HEK293 (cell line): ENCODE measurements at regions not wholly inside any gene's neighbourhood (a gene's known extent, or its start where the extent isn't known, plus 50 kb on each side); places are given as distances from the start of the nearest gene placed in this dataset.

Source experiments
- CTCF ChIA-PET: fragments of 350-600 bp; formaldehyde crosslinking; extraction: SDS; loops from one replicate; lab custom pipeline; 2021; ENCODE audit warnings: antibody characterized with exemption; lab: Yijun Ruan, JAX
- POLR2A ChIA-PET: fragments of 300-600 bp; formaldehyde crosslinking; extraction: SDS; loops from one replicate; lab custom pipeline; 2020; ENCODE audit warnings: antibody characterized with exemption, inconsistent platforms; lab: Yijun Ruan, JAX
- H3K27ac ChIP-seq: fragments of 200-500 bp; sonication (Bioruptor generic); 2 replicates; pipeline ENCODE4 v1.5.1; 2014; ENCODE audit warnings: low read depth, low read length, control low read depth, inconsistent platforms; ENCODE audit errors: extremely low read depth
- H3K36me3 ChIP-seq, 2 experiments: fragments of 200-500 bp in 1 of 2; sonication (Bioruptor generic) in 1 of 2; 1 replicate in 1 of 2; 2 replicates in 1 of 2; pipeline ENCODE4 v1.5.1; 2014 to 2017; ENCODE audit warnings: inconsistent platforms in 2 of 2, low read length in 2 of 2; ENCODE audit not compliant: control insufficient read depth in 2 of 2, insufficient read depth in 1 of 2
- H3K4me1 ChIP-seq: fragments of 200-500 bp; sonication (Bioruptor generic); 2 replicates; pipeline ENCODE4 v1.5.1; 2014; ENCODE audit warnings: mild to moderate bottlenecking, low read length, inconsistent platforms; ENCODE audit not compliant: control insufficient read depth, insufficient read depth
- H3K4me3 ChIP-seq: 2 replicates; pipeline ENCODE4 v1.5.1; 2011; ENCODE audit warnings: low read depth, mild to moderate bottlenecking, control low read depth, low read length, moderate library complexity
- H3K9me3 ChIP-seq: fragments of 200-500 bp; sonication (Bioruptor generic); 2 replicates; pipeline ENCODE4 v1.5.1; 2014; ENCODE audit warnings: low read depth, low read length, inconsistent platforms; ENCODE audit not compliant: control insufficient read depth, insufficient read depth
- MEIS1 ChIP-seq: sonication (generic); formaldehyde crosslinking; IDR thresholded peaks from 2 replicates; pipeline ENCODE4 v1.8.1; 2022; ENCODE audit warnings: missing genetic modification reagents, mild to moderate bottlenecking, borderline replicate concordance
- SETDB1 ChIP-seq: IDR thresholded peaks from one replicate; pipeline ENCODE4 v1.6.1; 2017; ENCODE audit warnings: mild to moderate bottlenecking, low read length, moderate library complexity, mixed read lengths; ENCODE audit not compliant: insufficient read length
- SP7 ChIP-seq: fragments of 450-650 bp; formaldehyde crosslinking; IDR thresholded peaks from 2 replicates; pipeline ENCODE4 v1.5.1; 2016; ENCODE audit warnings: missing biosample characterization, missing genetic modification characterization
- ZBTB21 ChIP-seq: fragments of 450-650 bp; formaldehyde crosslinking; IDR thresholded peaks from 2 replicates; pipeline ENCODE4 v1.5.1; 2017; ENCODE audit warnings: missing biosample characterization, missing genetic modification characterization
- ZBTB7A ChIP-seq: fragments of 450-650 bp; formaldehyde crosslinking; IDR thresholded peaks from 2 replicates; pipeline ENCODE4 v1.5.1; 2016; ENCODE audit warnings: low read depth, missing biosample characterization, missing genetic modification characterization
- ZBTB8A ChIP-seq: fragments of 450-650 bp; formaldehyde crosslinking; IDR thresholded peaks from 2 replicates; pipeline ENCODE4 v1.5.1; 2016; ENCODE audit warnings: missing biosample characterization, missing genetic modification characterization
- ZNF112 ChIP-seq: fragments of 450-650 bp; formaldehyde crosslinking; IDR thresholded peaks from 2 replicates; pipeline ENCODE4 v1.5.0; 2017; ENCODE audit warnings: missing biosample characterization, missing genetic modification characterization
- ZNF2 ChIP-seq: fragments of 450-650 bp; formaldehyde crosslinking; IDR thresholded peaks from 2 replicates; pipeline ENCODE4 v1.5.1; 2016; ENCODE audit warnings: missing biosample characterization, missing genetic modification characterization
- ZNF24 ChIP-seq: fragments of 450-650 bp; formaldehyde crosslinking; IDR thresholded peaks from 2 replicates; pipeline ENCODE4 v1.5.1; 2016; ENCODE audit warnings: missing biosample characterization, missing genetic modification characterization
- ZNF292 ChIP-seq: fragments of 450-650 bp; formaldehyde crosslinking; IDR thresholded peaks from 2 replicates; pipeline ENCODE4 v1.5.1; 2016; ENCODE audit warnings: low read depth, missing biosample characterization, missing genetic modification characterization, borderline replicate concordance
- ZNF394 ChIP-seq: fragments of 450-650 bp; formaldehyde crosslinking; IDR thresholded peaks from 2 replicates; pipeline ENCODE4 v1.5.1; 2016; ENCODE audit warnings: missing biosample characterization, missing genetic modification characterization, mild to moderate bottlenecking, moderate library complexity, borderline replicate concordance
- ZNF404 ChIP-seq: fragments of 450-650 bp; formaldehyde crosslinking; IDR thresholded peaks from 2 replicates; pipeline ENCODE4 v1.5.1; 2017; ENCODE audit warnings: missing biosample characterization, missing genetic modification characterization
- ZNF416 ChIP-seq: fragments of 450-650 bp; formaldehyde crosslinking; IDR thresholded peaks from 2 replicates; pipeline ENCODE4 v1.5.1; 2016; ENCODE audit warnings: missing biosample characterization, missing genetic modification characterization
- ZNF426 ChIP-seq: fragments of 450-650 bp; formaldehyde crosslinking; IDR thresholded peaks from 2 replicates; pipeline ENCODE4 v1.5.1; 2017; ENCODE audit warnings: missing biosample characterization, missing genetic modification characterization, mild to moderate bottlenecking, inconsistent platforms, moderate library complexity
- ZNF596 ChIP-seq: fragments of 450-650 bp; IDR thresholded peaks from 2 replicates; pipeline ENCODE4 v1.5.0; 2018; ENCODE audit warnings: missing biosample characterization, mild to moderate bottlenecking, missing genetic modification characterization, moderate library complexity
- ZNF660 ChIP-seq: fragments of 450-650 bp; IDR thresholded peaks from 2 replicates; pipeline ENCODE4 v1.5.1; 2018; ENCODE audit warnings: missing biosample characterization, mild to moderate bottlenecking, missing genetic modification characterization
- ZNF747 ChIP-seq: fragments of 450-650 bp; formaldehyde crosslinking; IDR thresholded peaks from 2 replicates; pipeline ENCODE4 v1.5.1; 2016; ENCODE audit warnings: missing biosample characterization, missing genetic modification characterization
- ZNF843 ChIP-seq: fragments of 450-650 bp; formaldehyde crosslinking; IDR thresholded peaks from 2 replicates; pipeline ENCODE4 v1.5.1; 2016; ENCODE audit warnings: missing biosample characterization, missing genetic modification characterization
- TF ChIP-seq, protein P1 (sequence below): fragments of 450-650 bp; IDR thresholded peaks from 2 replicates; pipeline ENCODE4 v1.5.1; 2018; ENCODE audit warnings: missing biosample characterization, missing genetic modification characterization
- TF ChIP-seq, protein P2 (sequence below): fragments of 450-650 bp; formaldehyde crosslinking; conservative IDR thresholded peaks from 2 replicates; pipeline ENCODE4 v1.5.1; 2016; ENCODE audit warnings: low read depth, missing biosample characterization, missing genetic modification characterization
- TF ChIP-seq, protein P3 (sequence below): fragments of 450-650 bp; formaldehyde crosslinking; IDR thresholded peaks from 2 replicates; pipeline ENCODE4 v1.5.1; 2016; ENCODE audit warnings: missing biosample characterization, missing genetic modification characterization
- TF ChIP-seq, protein P4 (sequence below): fragments of 450-650 bp; formaldehyde crosslinking; IDR thresholded peaks from 2 replicates; pipeline ENCODE4 v1.5.1; 2017; ENCODE audit warnings: missing biosample characterization, missing genetic modification characterization

DNA sequence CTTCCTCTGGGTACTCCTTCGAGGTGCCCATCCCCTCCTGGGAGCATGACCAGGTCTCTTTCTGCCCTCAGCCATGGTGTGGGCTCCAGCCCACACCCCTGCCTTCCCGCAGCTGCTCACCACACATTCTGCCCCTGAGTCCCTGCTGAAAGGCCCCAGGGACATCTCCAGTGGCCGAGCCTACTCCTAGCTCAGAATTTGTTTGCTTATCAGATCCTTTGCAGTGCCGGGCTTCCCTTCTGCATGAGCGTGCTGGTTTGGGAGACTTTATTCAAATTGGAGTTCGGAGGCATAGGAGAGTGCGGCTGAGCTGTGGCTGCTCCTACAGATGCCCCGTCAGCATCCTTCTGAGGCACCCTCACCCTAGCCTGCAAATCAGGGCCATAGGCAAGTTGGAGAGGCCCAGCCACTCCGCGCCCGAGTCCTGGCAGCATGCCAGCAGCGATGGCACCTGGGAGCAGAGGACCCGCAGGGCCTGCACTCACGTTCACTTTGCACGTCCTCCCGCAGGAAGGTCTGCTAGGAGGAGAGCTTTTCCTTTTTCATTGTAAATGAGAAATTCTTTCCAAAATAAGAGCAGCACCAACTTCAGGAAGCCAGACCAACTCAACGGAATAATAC lies 327.3 kb downstream of the QKI start:
- no peak for TF ChIP-seq SETDB1
- no peak for TF ChIP-seq ZNF2 (tag by site-specific recombination)
- no peak for TF ChIP-seq SP7
- no peak for TF ChIP-seq ZNF24 (tag by site-specific recombination)
- TF ChIP-seq ZNF112 = no peak
- TF ChIP-seq ZBTB8A (tag by site-specific recombination) = no peak
- no peak for TF ChIP-seq ZNF660 (tag by site-specific recombination)
- Histone ChIP-seq H3K4me1 (no peaks in the 10 kb centered on the region), H3K36me3 (no peaks in the 10 kb centered on the region), H3K4me3 (no peak overlapping the region), H3K27ac (no peak overlapping the region), H3K9me3 (no peaks in the 10 kb centered on the region)
- POLR2A ChIA-PET = no interaction called here
- CTCF ChIA-PET = interaction anchor here (0.6 to 1.4 kb wide), 2 partner anchors 12 to 26 kb away, joined by 3 to 5 read pairs; no protein-coding TSS in a partner anchor

DNA sequence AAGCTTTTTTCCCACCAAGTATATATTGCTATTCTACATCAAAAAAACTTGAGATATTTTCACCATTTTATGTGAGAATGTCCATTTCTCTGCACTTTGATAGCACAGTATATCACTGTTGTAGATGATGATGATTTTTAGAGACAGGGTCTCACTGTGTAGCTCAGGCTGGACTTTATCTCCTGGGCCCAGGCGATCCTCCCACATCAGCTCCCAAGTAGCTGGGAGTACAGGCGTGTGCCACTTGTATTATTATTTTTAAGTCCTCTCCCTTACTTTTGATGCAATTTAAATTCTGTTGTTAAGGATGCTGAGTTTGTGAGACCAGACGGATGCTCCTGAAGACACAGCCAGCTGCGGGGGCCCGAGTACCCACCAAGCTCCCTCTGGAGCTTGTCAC lies 326.8 kb downstream of the QKI start:
- CTCF ChIA-PET = interaction anchor here (0.6 to 1.4 kb wide), 2 partner anchors 11 to 26 kb away, joined by 3 to 5 read pairs; no protein-coding TSS in a partner anchor
- H3K36me3 ChIP-seq = no peaks in the 10 kb centered on the region
- H3K9me3 ChIP-seq = no peaks in the 10 kb centered on the region
- H3K4me3 ChIP-seq = no peak overlapping the region
- TF ChIP-seq ZNF394 = no peak
- POLR2A ChIA-PET = no interaction called here
- no peaks in the 10 kb centered on the region for H3K4me1 ChIP-seq
- no peak overlapping the region for H3K27ac ChIP-seq

DNA sequence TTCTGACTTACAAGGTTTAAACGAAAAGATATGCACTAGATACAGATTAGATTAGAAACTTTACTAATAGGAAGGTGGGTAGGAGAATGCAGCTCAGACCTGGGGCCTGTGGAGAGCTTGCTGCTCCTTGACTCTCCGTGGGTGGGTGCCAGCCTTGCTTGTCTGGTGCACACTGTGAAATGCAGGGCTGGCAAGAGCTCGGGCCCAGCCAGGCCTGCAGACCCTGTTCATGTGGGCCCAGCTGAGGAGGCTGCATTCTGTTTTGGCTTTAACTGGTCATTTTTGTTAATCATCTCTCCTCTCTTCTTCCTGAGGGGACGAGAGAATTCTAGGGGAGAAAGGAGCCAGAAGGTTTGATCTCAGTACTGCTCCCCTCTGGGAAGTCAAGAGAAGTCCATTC lies 325.4 kb downstream of the QKI start:
- Histone ChIP-seq H3K36me3 (no peaks in the 10 kb centered on the region), H3K9me3 (no peaks in the 10 kb centered on the region), H3K4me1 (no peaks in the 10 kb centered on the region), H3K27ac (no peak overlapping the region), H3K4me3 (no peak overlapping the region)
- TF ChIP-seq ZNF596 (no peak), ZNF843 (no peak), ZBTB21 (no peak), ZNF416 (tag by site-specific recombination) (no peak), ZNF394 (no peak)
- TF ChIP-seq, protein P1, sequence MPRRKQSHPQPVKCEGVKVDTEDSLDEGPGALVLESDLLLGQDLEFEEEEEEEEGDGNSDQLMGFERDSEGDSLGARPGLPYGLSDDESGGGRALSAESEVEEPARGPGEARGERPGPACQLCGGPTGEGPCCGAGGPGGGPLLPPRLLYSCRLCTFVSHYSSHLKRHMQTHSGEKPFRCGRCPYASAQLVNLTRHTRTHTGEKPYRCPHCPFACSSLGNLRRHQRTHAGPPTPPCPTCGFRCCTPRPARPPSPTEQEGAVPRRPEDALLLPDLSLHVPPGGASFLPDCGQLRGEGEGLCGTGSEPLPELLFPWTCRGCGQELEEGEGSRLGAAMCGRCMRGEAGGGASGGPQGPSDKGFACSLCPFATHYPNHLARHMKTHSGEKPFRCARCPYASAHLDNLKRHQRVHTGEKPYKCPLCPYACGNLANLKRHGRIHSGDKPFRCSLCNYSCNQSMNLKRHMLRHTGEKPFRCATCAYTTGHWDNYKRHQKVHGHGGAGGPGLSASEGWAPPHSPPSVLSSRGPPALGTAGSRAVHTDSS (tag by site-specific recombination) = no peak
- TF ChIP-seq, protein P2, sequence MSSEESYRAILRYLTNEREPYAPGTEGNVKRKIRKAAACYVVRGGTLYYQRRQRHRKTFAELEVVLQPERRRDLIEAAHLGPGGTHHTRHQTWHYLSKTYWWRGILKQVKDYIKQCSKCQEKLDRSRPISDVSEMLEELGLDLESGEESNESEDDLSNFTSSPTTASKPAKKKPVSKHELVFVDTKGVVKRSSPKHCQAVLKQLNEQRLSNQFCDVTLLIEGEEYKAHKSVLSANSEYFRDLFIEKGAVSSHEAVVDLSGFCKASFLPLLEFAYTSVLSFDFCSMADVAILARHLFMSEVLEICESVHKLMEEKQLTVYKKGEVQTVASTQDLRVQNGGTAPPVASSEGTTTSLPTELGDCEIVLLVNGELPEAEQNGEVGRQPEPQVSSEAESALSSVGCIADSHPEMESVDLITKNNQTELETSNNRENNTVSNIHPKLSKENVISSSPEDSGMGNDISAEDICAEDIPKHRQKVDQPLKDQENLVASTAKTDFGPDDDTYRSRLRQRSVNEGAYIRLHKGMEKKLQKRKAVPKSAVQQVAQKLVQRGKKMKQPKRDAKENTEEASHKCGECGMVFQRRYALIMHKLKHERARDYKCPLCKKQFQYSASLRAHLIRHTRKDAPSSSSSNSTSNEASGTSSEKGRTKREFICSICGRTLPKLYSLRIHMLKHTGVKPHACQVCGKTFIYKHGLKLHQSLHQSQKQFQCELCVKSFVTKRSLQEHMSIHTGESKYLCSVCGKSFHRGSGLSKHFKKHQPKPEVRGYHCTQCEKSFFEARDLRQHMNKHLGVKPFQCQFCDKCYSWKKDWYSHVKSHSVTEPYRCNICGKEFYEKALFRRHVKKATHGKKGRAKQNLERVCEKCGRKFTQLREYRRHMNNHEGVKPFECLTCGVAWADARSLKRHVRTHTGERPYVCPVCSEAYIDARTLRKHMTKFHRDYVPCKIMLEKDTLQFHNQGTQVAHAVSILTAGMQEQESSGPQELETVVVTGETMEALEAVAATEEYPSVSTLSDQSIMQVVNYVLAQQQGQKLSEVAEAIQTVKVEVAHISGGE = no peak
- CTCF ChIA-PET = interaction anchor here (0.7 kb wide), 1 partner anchor 14 kb away, joined by 3 read pairs; no protein-coding TSS in a partner anchor
- POLR2A ChIA-PET = no interaction called here

DNA sequence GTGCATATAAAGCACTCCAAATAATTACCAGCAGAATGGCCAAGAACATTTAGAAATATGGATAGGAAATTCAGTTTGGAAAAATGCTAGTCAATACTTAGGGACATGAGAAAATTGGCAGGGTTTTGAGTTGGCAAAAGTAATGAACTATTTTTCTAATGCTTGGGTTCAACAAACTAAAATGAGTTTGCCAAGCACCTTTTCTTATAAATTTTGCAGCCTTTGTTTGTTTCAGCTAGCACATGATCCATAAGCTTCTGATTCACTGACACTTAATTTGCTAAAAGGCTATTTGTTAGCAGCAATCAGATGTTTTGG lies 324.8 kb downstream of the QKI start:
- no peaks in the 10 kb centered on the region for H3K4me1 ChIP-seq
- no peaks in the 10 kb centered on the region for H3K9me3 ChIP-seq
- H3K4me3 ChIP-seq = no peak overlapping the region
- ChIA-PET POLR2A (no interaction called here), CTCF (no interaction called here)
- no peak overlapping the region for H3K27ac ChIP-seq
- H3K36me3 ChIP-seq = no peaks in the 10 kb centered on the region
- TF ChIP-seq MEIS1 (CRISPR knock-in tag) (no peak), ZNF426 (tag by site-specific recombination) (no peak), ZNF747 (tag by site-specific recombination) (no peak), ZNF292 (tag by site-specific recombination) (no peak), ZNF112 (no peak), ZBTB7A (tag by site-specific recombination) (no peak), ZNF404 (no peak)
- TF ChIP-seq, protein P3, sequence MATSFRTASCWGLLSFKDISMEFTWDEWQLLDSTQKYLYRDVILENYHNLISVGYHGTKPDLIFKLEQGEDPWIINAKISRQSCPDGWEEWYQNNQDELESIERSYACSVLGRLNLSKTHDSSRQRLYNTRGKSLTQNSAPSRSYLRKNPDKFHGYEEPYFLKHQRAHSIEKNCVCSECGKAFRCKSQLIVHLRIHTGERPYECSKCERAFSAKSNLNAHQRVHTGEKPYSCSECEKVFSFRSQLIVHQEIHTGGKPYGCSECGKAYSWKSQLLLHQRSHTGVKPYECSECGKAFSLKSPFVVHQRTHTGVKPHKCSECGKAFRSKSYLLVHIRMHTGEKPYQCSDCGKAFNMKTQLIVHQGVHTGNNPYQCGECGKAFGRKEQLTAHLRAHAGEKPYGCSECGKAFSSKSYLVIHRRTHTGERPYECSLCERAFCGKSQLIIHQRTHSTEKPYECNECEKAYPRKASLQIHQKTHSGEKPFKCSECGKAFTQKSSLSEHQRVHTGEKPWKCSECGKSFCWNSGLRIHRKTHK (tag by site-specific recombination) = no peak
- TF ChIP-seq, protein P4, sequence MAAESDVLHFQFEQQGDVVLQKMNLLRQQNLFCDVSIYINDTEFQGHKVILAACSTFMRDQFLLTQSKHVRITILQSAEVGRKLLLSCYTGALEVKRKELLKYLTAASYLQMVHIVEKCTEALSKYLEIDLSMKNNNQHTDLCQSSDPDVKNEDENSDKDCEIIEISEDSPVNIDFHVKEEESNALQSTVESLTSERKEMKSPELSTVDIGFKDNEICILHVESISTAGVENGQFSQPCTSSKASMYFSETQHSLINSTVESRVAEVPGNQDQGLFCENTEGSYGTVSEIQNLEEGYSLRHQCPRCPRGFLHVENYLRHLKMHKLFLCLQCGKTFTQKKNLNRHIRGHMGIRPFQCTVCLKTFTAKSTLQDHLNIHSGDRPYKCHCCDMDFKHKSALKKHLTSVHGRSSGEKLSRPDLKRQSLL (tag by site-specific recombination) = no peak
